SK-N-SH (cell line): ENCODE measurements at regions not wholly inside any gene's neighbourhood (a gene's known extent, or its start where the extent isn't known, plus 50 kb on each side); places are given as distances from the start of the nearest gene placed in this dataset.

ENCODE experiments used
- CTCF ChIA-PET: fragments of 300-600, 350-600 bp; formaldehyde crosslinking; extraction: SDS; loops from one replicate; lab custom pipeline; 2021; lab: Yijun Ruan, JAX
- POLR2A ChIA-PET: fragments of 350-600 bp; sonication (Branson Sonifier 250); formaldehyde crosslinking; extraction: SDS; loops from one replicate; lab custom pipeline; 2020; ENCODE audit warnings: antibody characterized with exemption, inconsistent platforms; lab: Yijun Ruan, JAX
- DNase-seq: peaks from one replicate; pipeline ENCODE4 v3.0.0; 2012
- H2AFZ ChIP-seq: fragments of 200-600 bp; sonication (generic); 2 replicates; pipeline ENCODE4 v1.8.1; 2016; ENCODE audit warnings: antibody characterized with exemption, mild to moderate bottlenecking, low read depth
- H3F3A ChIP-seq: fragments of 200-600 bp; sonication (generic); replicated peaks from 2 replicates; pipeline ENCODE3; 2016; ENCODE audit warnings: antibody characterized with exemption, mild to moderate bottlenecking; ENCODE audit not compliant: insufficient read depth
- H3K27ac ChIP-seq, 2 experiments: fragments of 200-500 bp in 1 of 2; fragments of 200-600 bp in 1 of 2; sonication (Bioruptor generic) in 1 of 2; sonication (generic), shearing (Covaris generic) in 1 of 2; 2 replicates each; pipeline versions ENCODE4 v1.5.1 to v1.6.1; 2014 to 2016; ENCODE audit warnings: low read depth in 2 of 2, inconsistent platforms in 1 of 2, low read length in 1 of 2, mild to moderate bottlenecking in 1 of 2, mixed read lengths in 1 of 2
- H3K27me3 ChIP-seq: fragments of 200-600 bp; sonication (generic), shearing (Covaris generic); 2 replicates; pipeline ENCODE4 v1.6.1; 2016; ENCODE audit warnings: mixed run types; ENCODE audit not compliant: insufficient read depth
- H3K36me3 ChIP-seq, 2 experiments: fragments of 200-500 bp in 1 of 2; fragments of 200-600 bp in 1 of 2; sonication (Bioruptor generic) in 1 of 2; sonication (generic) in 1 of 2; replicated peaks in 1 of 2; 2 replicates each; pipeline versions ENCODE3 to v1.5.1; 2014 to 2016; ENCODE audit warnings: low read length in 1 of 2, mild to moderate bottlenecking in 1 of 2; ENCODE audit not compliant: insufficient read depth in 2 of 2, control insufficient read depth in 1 of 2
- H3K4me1 ChIP-seq, 2 experiments: fragments of 200-500 bp in 1 of 2; fragments of 200-600 bp in 1 of 2; sonication (Bioruptor generic) in 1 of 2; sonication (generic), shearing (Covaris generic) in 1 of 2; 2 replicates each; pipeline versions ENCODE4 v1.5.1 to v1.6.1; 2014 to 2016; ENCODE audit warnings: low read depth in 1 of 2, low read length in 1 of 2, mixed run types in 1 of 2; ENCODE audit not compliant: insufficient read depth in 2 of 2, control insufficient read depth in 1 of 2
- H3K4me2 ChIP-seq: fragments of 200-600 bp; sonication (generic), shearing (Covaris generic); 2 replicates; pipeline ENCODE4 v1.6.1; 2017; ENCODE audit warnings: mixed run types
- H3K4me3 ChIP-seq, 2 experiments: fragments of 200-500 bp in 1 of 2; fragments of 200-600 bp in 1 of 2; sonication (Bioruptor generic) in 1 of 2; sonication (generic), shearing (Covaris generic) in 1 of 2; 2 replicates each; pipeline versions ENCODE4 v1.5.1 to v1.8.1; 2014 to 2016; ENCODE audit warnings: low read depth in 2 of 2, inconsistent platforms in 1 of 2, low read length in 1 of 2, mild to moderate bottlenecking in 1 of 2, mixed read lengths in 1 of 2, moderate library complexity in 1 of 2
- H3K79me2 ChIP-seq: fragments of 200-600 bp; sonication (generic); 2 replicates; pipeline ENCODE4 v1.8.1; 2017; ENCODE audit warnings: mild to moderate bottlenecking; ENCODE audit not compliant: insufficient read depth
- H3K9ac ChIP-seq: fragments of 200-600 bp; sonication (generic); 2 replicates; pipeline ENCODE4 v1.6.1; 2017; ENCODE audit warnings: mixed run types
- H3K9me2 ChIP-seq: fragments of 200-600 bp; sonication (generic); 2 replicates; pipeline ENCODE4 v1.6.1; 2017; ENCODE audit warnings: mixed run types
- H3K9me3 ChIP-seq: fragments of 200-600 bp; sonication (generic); 2 replicates; pipeline ENCODE4 v1.6.1; 2017; ENCODE audit warnings: mixed run types, mild to moderate bottlenecking, moderate library complexity
- H4K20me1 ChIP-seq: fragments of 200-600 bp; sonication (generic); 2 replicates; pipeline ENCODE4 v1.6.1; 2017; ENCODE audit warnings: mild to moderate bottlenecking, mixed run types; ENCODE audit not compliant: insufficient read depth
- CHD2 ChIP-seq: fragments of 150-350 bp; IDR thresholded peaks from 2 replicates; pipeline ENCODE4 v1.6.1; 2018; ENCODE audit warnings: low read length; ENCODE audit not compliant: partially characterized antibody
- ELF1 ChIP-seq: IDR thresholded peaks from 2 replicates; pipeline ENCODE4 v1.4.0; 2012
- EP300 ChIP-seq, 2 experiments: IDR thresholded peaks; 2 replicates each; pipeline versions ENCODE4 v1.4.0 to v1.6.1; 2012; ENCODE audit warnings: borderline replicate concordance in 1 of 2, low read depth in 1 of 2, low read length in 1 of 2
- GATA2 ChIP-seq: sonication (generic); formaldehyde crosslinking; IDR thresholded peaks from 2 replicates; pipeline ENCODE4 v1.5.0; 2020; ENCODE audit warnings: mild to moderate bottlenecking, missing genetic modification reagents
- JUND ChIP-seq: IDR thresholded peaks from 2 replicates; pipeline ENCODE4 v1.4.0; 2012
- MEF2A ChIP-seq: IDR thresholded peaks from 2 replicates; pipeline ENCODE4 v1.4.0; 2012; ENCODE audit warnings: low read depth, borderline replicate concordance
- RAD21 ChIP-seq: IDR thresholded peaks from 2 replicates; pipeline ENCODE4 v1.6.1; 2012; ENCODE audit warnings: mild to moderate bottlenecking, low read length
- RCOR1 ChIP-seq: fragments of 150-350 bp; IDR thresholded peaks from 2 replicates; pipeline ENCODE4 v1.6.1; 2017; ENCODE audit warnings: antibody characterized with exemption, low read length
- SIN3A ChIP-seq: IDR thresholded peaks from 2 replicates; pipeline ENCODE4 v1.6.1; 2012; ENCODE audit warnings: low read depth, mild to moderate bottlenecking, low read length, moderate library complexity, borderline replicate concordance
- SMC3 ChIP-seq: IDR thresholded peaks from 2 replicates; pipeline ENCODE4 v1.6.1; 2012; ENCODE audit warnings: low read depth, low read length, improper control_type of control experiment
- TCF12 ChIP-seq: IDR thresholded peaks from 2 replicates; pipeline ENCODE4 v1.4.0; 2012
- WGBS: methylation state at CpG from one replicate; pipeline ENCODE4 v1.1.6; 2017; ENCODE audit warnings: low lambda C conversion rate; 5-methylcytosine and 5-hydroxymethylcytosine counted together
- TF ChIP-seq, protein P1 (sequence below): IDR thresholded peaks from 2 replicates; pipeline ENCODE4 v1.4.0; 2012; ENCODE audit warnings: low read depth, borderline replicate concordance
- TF ChIP-seq, protein P2 (sequence below): fragments of 150-350 bp; IDR thresholded peaks from 2 replicates; pipeline ENCODE4 v1.6.1; 2016; ENCODE audit warnings: mild to moderate bottlenecking, low read depth, low read length
- TF ChIP-seq, protein P3 (sequence below): IDR thresholded peaks from 2 replicates; pipeline ENCODE4 v1.6.1; 2012; ENCODE audit warnings: mild to moderate bottlenecking, low read depth, low read length, moderate library complexity
- TF ChIP-seq, protein P4 (sequence below): IDR thresholded peaks from 2 replicates; pipeline ENCODE4; 2012

DNA sequence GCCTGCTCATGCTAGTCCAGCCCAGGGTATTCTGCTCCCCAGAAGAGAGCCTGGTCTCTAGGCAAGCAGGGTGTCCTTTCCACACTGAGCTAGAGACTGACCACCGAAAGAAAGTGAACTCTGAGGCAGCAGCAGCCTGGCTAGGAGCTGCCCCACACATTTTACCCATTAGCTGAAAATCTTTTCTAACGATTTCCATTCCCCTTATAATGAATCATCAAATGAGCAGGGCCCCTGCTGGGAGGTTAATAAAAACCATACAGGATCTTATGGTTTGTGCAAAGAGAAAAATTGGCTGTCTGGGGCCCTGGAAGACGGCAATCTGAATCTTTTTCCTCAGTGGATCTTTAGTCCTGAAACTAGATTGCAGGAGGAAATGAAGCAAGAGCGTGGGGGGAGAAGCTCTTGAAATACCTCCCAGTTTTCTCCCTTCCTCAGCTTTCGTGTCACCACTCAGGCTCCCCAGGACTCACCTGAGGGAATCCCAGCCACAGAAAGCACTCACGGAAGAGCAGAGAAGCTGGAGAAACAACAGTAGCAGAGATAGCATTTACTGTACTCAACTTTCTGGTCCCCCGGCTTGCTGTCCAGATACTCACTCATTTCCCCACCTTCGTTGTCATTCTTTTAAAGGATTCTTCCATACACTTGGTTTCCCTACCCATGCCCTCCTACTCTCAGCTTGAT is 74.7 kb upstream of the CD44 start (continued):
- TF ChIP-seq EP300 (IDR thresholded peaks at IDR 0.05; ENCODE audit: borderline replicate concordance in 1 of 2, low read depth in 1 of 2, low read length in 1 of 2) (peak; percentile 71 to 96), RCOR1 (peak; percentile 80), MEF2A (0 out of 2 replicates have a peak, but pooled peaks have one; percentile 29), ELF1 (no peak), SMC3 (no peak), TCF12 (peak; percentile 98), CHD2 (no peak), GATA2 (no peak), SIN3A (no peak)
- TF ChIP-seq, protein P1, sequence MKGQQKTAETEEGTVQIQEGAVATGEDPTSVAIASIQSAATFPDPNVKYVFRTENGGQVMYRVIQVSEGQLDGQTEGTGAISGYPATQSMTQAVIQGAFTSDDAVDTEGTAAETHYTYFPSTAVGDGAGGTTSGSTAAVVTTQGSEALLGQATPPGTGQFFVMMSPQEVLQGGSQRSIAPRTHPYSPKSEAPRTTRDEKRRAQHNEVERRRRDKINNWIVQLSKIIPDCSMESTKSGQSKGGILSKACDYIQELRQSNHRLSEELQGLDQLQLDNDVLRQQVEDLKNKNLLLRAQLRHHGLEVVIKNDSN, result no peak
- TF ChIP-seq, protein P2, sequence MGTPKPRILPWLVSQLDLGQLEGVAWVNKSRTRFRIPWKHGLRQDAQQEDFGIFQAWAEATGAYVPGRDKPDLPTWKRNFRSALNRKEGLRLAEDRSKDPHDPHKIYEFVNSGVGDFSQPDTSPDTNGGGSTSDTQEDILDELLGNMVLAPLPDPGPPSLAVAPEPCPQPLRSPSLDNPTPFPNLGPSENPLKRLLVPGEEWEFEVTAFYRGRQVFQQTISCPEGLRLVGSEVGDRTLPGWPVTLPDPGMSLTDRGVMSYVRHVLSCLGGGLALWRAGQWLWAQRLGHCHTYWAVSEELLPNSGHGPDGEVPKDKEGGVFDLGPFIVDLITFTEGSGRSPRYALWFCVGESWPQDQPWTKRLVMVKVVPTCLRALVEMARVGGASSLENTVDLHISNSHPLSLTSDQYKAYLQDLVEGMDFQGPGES, result no peak

DNA sequence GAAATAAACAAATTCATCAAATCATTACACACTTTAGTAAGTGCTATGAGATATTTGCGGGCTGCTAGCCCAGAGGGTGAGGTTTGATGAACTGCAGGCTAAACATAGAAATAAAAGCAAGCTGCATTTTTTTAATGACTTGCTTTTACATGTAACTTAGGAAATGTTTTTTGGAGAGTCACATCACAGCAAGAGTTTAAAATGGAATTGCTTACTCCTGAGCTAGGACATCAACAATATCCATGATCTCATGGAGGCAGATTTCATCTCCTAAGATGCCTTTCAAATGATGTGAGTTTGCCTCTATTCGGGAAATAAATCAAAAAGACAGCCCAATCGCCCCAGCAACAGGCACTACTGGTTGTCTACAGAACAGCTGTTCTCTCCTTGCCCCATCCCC is 73.4 kb upstream of the CD44 start:
- no peaks in the 10 kb centered on the region for H3K36me3 ChIP-seq
- H3K9me2 ChIP-seq, result no peaks in the 10 kb centered on the region
- ChIA-PET CTCF (interaction anchor here (1.4 to 2.2 kb wide), 2 partner anchors 9 to 240 kb away, joined by 4 read pairs; no protein-coding TSS in a partner anchor), POLR2A (no interaction called here)
- TF ChIP-seq RAD21 (no peak), ELF1 (no peak), JUND (0 out of 2 replicates have a peak, but pooled peaks have one; percentile 10), GATA2 (no peak)
- TF ChIP-seq, protein P3, sequence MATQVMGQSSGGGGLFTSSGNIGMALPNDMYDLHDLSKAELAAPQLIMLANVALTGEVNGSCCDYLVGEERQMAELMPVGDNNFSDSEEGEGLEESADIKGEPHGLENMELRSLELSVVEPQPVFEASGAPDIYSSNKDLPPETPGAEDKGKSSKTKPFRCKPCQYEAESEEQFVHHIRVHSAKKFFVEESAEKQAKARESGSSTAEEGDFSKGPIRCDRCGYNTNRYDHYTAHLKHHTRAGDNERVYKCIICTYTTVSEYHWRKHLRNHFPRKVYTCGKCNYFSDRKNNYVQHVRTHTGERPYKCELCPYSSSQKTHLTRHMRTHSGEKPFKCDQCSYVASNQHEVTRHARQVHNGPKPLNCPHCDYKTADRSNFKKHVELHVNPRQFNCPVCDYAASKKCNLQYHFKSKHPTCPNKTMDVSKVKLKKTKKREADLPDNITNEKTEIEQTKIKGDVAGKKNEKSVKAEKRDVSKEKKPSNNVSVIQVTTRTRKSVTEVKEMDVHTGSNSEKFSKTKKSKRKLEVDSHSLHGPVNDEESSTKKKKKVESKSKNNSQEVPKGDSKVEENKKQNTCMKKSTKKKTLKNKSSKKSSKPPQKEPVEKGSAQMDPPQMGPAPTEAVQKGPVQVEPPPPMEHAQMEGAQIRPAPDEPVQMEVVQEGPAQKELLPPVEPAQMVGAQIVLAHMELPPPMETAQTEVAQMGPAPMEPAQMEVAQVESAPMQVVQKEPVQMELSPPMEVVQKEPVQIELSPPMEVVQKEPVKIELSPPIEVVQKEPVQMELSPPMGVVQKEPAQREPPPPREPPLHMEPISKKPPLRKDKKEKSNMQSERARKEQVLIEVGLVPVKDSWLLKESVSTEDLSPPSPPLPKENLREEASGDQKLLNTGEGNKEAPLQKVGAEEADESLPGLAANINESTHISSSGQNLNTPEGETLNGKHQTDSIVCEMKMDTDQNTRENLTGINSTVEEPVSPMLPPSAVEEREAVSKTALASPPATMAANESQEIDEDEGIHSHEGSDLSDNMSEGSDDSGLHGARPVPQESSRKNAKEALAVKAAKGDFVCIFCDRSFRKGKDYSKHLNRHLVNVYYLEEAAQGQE, result no peak
- TF ChIP-seq, protein P4, sequence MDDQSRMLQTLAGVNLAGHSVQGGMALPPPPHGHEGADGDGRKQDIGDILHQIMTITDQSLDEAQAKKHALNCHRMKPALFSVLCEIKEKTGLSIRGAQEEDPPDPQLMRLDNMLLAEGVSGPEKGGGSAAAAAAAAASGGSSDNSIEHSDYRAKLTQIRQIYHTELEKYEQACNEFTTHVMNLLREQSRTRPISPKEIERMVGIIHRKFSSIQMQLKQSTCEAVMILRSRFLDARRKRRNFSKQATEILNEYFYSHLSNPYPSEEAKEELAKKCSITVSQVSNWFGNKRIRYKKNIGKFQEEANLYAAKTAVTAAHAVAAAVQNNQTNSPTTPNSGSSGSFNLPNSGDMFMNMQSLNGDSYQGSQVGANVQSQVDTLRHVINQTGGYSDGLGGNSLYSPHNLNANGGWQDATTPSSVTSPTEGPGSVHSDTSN, result peak; percentile 74
- DNase-seq, result no peak
- H3K79me2 ChIP-seq, result no peaks in the 10 kb centered on the region
- no peak overlapping the region for H3K4me2 ChIP-seq
- peak overlapping the region in 1 of 2 experiments; percentile 25; a peak in 1 of 4 replicates for H3K27ac ChIP-seq
- H3K9me3 ChIP-seq, result peaks cover 6% of the 10 kb centered on the region
- no peaks in the 10 kb centered on the region for H4K20me1 ChIP-seq
- H3F3A ChIP-seq, result peaks cover 8% of the 10 kb centered on the region
- 82% methylated on average over 3 of the region's 3 CpGs for WGBS
- no peak overlapping the region for H3K9ac ChIP-seq
- H3K27me3 ChIP-seq, result no peaks in the 10 kb centered on the region
- no peak overlapping the region for H2AFZ ChIP-seq
- no peak overlapping the region for H3K4me3 ChIP-seq
- H3K4me1 ChIP-seq, result peaks cover 12% of the 10 kb centered on the region in 2 experiments; a peak in 3 of 4 replicates
